Astrocyte (in vitro differentiated cells and primary cell): ENCODE measurements at regions not wholly inside any gene's neighbourhood (a gene's known extent, or its start where the extent isn't known, plus 50 kb on each side); places are given as distances from the start of the nearest gene placed in this dataset.

Source experiments
- EZH2 ChIP-seq: IDR thresholded peaks from 2 replicates; pipeline ENCODE4 v1.6.1; 2012; ENCODE audit warnings: mild to moderate bottlenecking, low read length, inconsistent platforms; ENCODE audit not compliant: insufficient read depth
- TF ChIP-seq, protein P1 (sequence below): IDR thresholded peaks from 2 replicates; pipeline ENCODE4 v1.5.1; 2011; ENCODE audit warnings: low read depth, mild to moderate bottlenecking, inconsistent platforms, low read length, moderate library complexity; ENCODE audit not compliant: insufficient read depth

DNA sequence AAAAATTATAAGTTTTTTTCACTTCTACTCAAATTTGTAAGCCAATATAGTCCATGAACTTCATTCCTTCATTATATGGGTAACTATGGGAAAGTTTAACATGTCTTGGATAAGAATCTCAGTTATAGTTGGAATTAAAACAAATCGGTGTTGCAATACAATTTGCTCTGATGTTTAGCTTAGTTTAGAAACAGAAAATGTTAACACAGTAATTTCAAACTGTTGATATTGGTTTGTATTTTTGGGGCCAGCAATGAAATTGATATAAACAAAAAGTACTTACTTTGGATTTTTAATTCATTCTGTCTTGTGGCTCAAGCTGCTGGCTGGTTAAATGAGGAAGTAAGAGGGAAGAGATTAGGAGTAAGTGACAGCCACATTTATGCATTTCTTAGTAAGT, 368.5 kb upstream of the NT5C1B start:
- TF ChIP-seq, protein P1, sequence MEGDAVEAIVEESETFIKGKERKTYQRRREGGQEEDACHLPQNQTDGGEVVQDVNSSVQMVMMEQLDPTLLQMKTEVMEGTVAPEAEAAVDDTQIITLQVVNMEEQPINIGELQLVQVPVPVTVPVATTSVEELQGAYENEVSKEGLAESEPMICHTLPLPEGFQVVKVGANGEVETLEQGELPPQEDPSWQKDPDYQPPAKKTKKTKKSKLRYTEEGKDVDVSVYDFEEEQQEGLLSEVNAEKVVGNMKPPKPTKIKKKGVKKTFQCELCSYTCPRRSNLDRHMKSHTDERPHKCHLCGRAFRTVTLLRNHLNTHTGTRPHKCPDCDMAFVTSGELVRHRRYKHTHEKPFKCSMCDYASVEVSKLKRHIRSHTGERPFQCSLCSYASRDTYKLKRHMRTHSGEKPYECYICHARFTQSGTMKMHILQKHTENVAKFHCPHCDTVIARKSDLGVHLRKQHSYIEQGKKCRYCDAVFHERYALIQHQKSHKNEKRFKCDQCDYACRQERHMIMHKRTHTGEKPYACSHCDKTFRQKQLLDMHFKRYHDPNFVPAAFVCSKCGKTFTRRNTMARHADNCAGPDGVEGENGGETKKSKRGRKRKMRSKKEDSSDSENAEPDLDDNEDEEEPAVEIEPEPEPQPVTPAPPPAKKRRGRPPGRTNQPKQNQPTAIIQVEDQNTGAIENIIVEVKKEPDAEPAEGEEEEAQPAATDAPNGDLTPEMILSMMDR = no peak
- TF ChIP-seq EZH2 = no peak
